Motor neuron (in vitro differentiated cells): ENCODE measurements at regions not wholly inside any gene's neighbourhood (a gene's known extent, or its start where the extent isn't known, plus 50 kb on each side); places are given as distances from the start of the nearest gene placed in this dataset.

Experiments used
- ATAC-seq, 8 experiments: fragments of 200-7000 bp; cut with Tn5 transposase; replicated peaks in 6 of 8; 2 replicates each; pipeline ENCODE4 v1.8.0; 2021; ENCODE audit warnings: mild to moderate bottlenecking in 8 of 8, moderate library complexity in 8 of 8
- H3K27ac ChIP-seq, 2 donors: fragments of 250-450 bp; sonication (Bioruptor Pico); 2 replicates each; pipeline ENCODE4 v1.9.0; 2021; ENCODE audit warnings: antibody characterized with exemption in 2 of 2, mild to moderate bottlenecking in 2 of 2, moderate library complexity in 1 of 2
- H3K4me1 ChIP-seq, 2 donors: fragments of 250-450 bp; sonication (Bioruptor Pico); replicated peaks in 1 of 2; 2 replicates each; pipeline ENCODE4 v1.6.1; 2021; ENCODE audit warnings: antibody characterized with exemption in 2 of 2, mild to moderate bottlenecking in 2 of 2, moderate library complexity in 1 of 2
- H3K4me3 ChIP-seq, 5 donors: fragments of 250-450 bp; sonication (Bioruptor Pico); 2 replicates each; pipeline ENCODE4 v1.9.0; 2021; ENCODE audit warnings: antibody characterized with exemption in 5 of 5, mild to moderate bottlenecking in 5 of 5, moderate library complexity in 4 of 5
- WGBS, 10 experiments: fragments of 450-650 bp; shearing (Covaris generic); methylation state at CpG; one replicate each; pipeline ENCODE4 v1.0.0; 2022; 5-methylcytosine and 5-hydroxymethylcytosine counted together
- in situ Hi-C, 9 experiments: fragments of 400-800 bp; cut with MboI; loops; one replicate each; pipeline ENCODE4 v1.15.0; 2021; ENCODE audit warnings: low sequenced_read_pairs in 9 of 9, low pct_unique_long_range_greater_than_20kb in 2 of 9; ENCODE audit not compliant: unreplicated experiment in 9 of 9

- H3K4me3 ChIP-seq = no peak overlapping the region
- no peak for ATAC-seq
- H3K4me1 ChIP-seq = no peaks in the 10 kb centered on the region
- in situ Hi-C loops = no loop called here
- 100% methylated on average over 1 of the region's 1 CpG; no CpG with 5 or more reads in 1 of the 10 experiments for WGBS, 10 experiments
- no peak overlapping the region for H3K27ac ChIP-seq
These were observed 804.8 kb upstream of the ZEB2 start for GRCh38 chr2:145324748-145325147.

- H3K27ac ChIP-seq = no peak overlapping the region
- WGBS, 10 experiments = 37 to 100% (median 83%) methylated on average over 1 to 2 of the region's 2 CpGs; no CpG with 5 or more reads in 1 of the 10 experiments
- H3K4me3 ChIP-seq = no peak overlapping the region
- no peak for ATAC-seq
- in situ Hi-C loops = no loop called here
- H3K4me1 ChIP-seq = no peaks in the 10 kb centered on the region
These were observed 803.6 kb upstream of the ZEB2 start for GRCh38 chr2:145323512-145323911.

- H3K4me3 ChIP-seq = no peak overlapping the region
- in situ Hi-C loops = no loop called here
- no peak for ATAC-seq
- 72 to 94% (median 90%) methylated on average over 1 to 2 of the region's 2 CpGs for WGBS, 10 experiments
- no peak overlapping the region for H3K27ac ChIP-seq
- no peaks in the 10 kb centered on the region for H3K4me1 ChIP-seq
These were observed 801.4 kb upstream of the ZEB2 start for GRCh38 chr2:145321344-145321743.

- in situ Hi-C loops = no loop called here
- Histone ChIP-seq H3K4me1 (no peaks in the 10 kb centered on the region), H3K27ac (no peak overlapping the region), H3K4me3 (no peak overlapping the region)
- 94 to 100% (median 100%) methylated on average over 1 of the region's 1 CpG; no CpG with 5 or more reads in 4 of the 10 experiments for WGBS, 10 experiments
- no peak for ATAC-seq
These were observed 796.6 kb upstream of the ZEB2 start for GRCh38 chr2:145316496-145316895.

- Histone ChIP-seq H3K27ac (no peak overlapping the region), H3K4me3 (no peak overlapping the region), H3K4me1 (no peaks in the 10 kb centered on the region)
- no peak for ATAC-seq
- in situ Hi-C loops = no loop called here
- 48 to 100% (median 72%) methylated on average over 1 to 3 of the region's 3 CpGs for WGBS, 10 experiments
These were observed 795.1 kb upstream of the ZEB2 start for GRCh38 chr2:145315053-145315452.

- ATAC-seq = peak in 3 of 8 experiments; percentile 52 to 76 (median 70)
- 21 to 100% (median 80%) methylated on average over 1 to 3 of the region's 3 CpGs; no CpG with 5 or more reads in 2 of the 10 experiments for WGBS, 10 experiments
- no peak overlapping the region for H3K4me3 ChIP-seq
- H3K27ac ChIP-seq = no peak overlapping the region
- H3K4me1 ChIP-seq = no peaks in the 10 kb centered on the region
- in situ Hi-C loops = no loop called here
These were observed 794.3 kb upstream of the ZEB2 start for GRCh38 chr2:145314119-145314633.

- Histone ChIP-seq H3K27ac (no peak overlapping the region), H3K4me3 (no peak overlapping the region), H3K4me1 (no peaks in the 10 kb centered on the region)
- in situ Hi-C loops = no loop called here
- ATAC-seq = no peak
- WGBS, 10 experiments = 67 to 100% (median 100%) methylated on average over 1 of the region's 1 CpG; no CpG with 5 or more reads in 2 of the 10 experiments
These were observed 786.0 kb upstream of the ZEB2 start for GRCh38 chr2:145305889-145306288.

- Histone ChIP-seq H3K27ac (no peak overlapping the region), H3K4me3 (no peak overlapping the region), H3K4me1 (peaks cover 0 to 3% of the 10 kb centered on the region in 2 donors)
- in situ Hi-C loops = no loop called here
- WGBS, 10 experiments = 30 to 100% (median 80%) methylated on average over 2 to 3 of the region's 3 CpGs; no CpG with 5 or more reads in 1 of the 10 experiments
- no peak for ATAC-seq
These were observed 784.6 kb upstream of the ZEB2 start for GRCh38 chr2:145304501-145304900.

GRCh38 chr2:145303536-145303935 is 783.6 kb upstream of the ZEB2 start:
- ATAC-seq = no peak
- peaks cover 0 to 8% of the 10 kb centered on the region in 2 donors for H3K4me1 ChIP-seq
- in situ Hi-C loops = no loop called here
- H3K27ac ChIP-seq = no peak overlapping the region
- no peak overlapping the region for H3K4me3 ChIP-seq
- WGBS, 10 experiments = 66 to 100% (median 85%) methylated on average over 1 to 2 of the region's 2 CpGs

GRCh38 chr2:145302886-145303285 is 783.0 kb upstream of the ZEB2 start:
- 11 to 100% (median 70%) methylated on average over 1 to 2 of the region's 2 CpGs; no CpG with 5 or more reads in 1 of the 10 experiments for WGBS, 10 experiments
- Histone ChIP-seq H3K27ac (no peak overlapping the region), H3K4me1 (peaks cover 0 to 8% of the 10 kb centered on the region in 2 donors), H3K4me3 (no peak overlapping the region)
- peak in 1 of 8 experiments; percentile 39 for ATAC-seq
- in situ Hi-C loops = no loop called here

GRCh38 chr2:145302451-145302850 is 782.5 kb upstream of the ZEB2 start:
- H3K4me3 ChIP-seq = no peak overlapping the region
- in situ Hi-C loops = no loop called here
- 73 to 100% (median 94%) methylated on average over 2 to 3 of the region's 3 CpGs for WGBS, 10 experiments
- ATAC-seq = no peak
- H3K4me1 ChIP-seq = peaks cover 0 to 8% of the 10 kb centered on the region in 2 donors
- no peak overlapping the region for H3K27ac ChIP-seq

- WGBS, 10 experiments = 43 to 91% (median 67%) methylated on average over 2 to 10 of the region's 10 CpGs
- in situ Hi-C loops = no loop called here
- H3K4me1 ChIP-seq = peaks cover 0 to 8% of the 10 kb centered on the region in 2 donors
- no peak overlapping the region for H3K27ac ChIP-seq
- H3K4me3 ChIP-seq = no peak overlapping the region
- ATAC-seq = peak in 5 of 8 experiments; percentile 52 to 89 (median 74)
These were observed 779.4 kb upstream of the ZEB2 start for GRCh38 chr2:145299368-145299767.

GRCh38 chr2:145292166-145292565 is 772.2 kb upstream of the ZEB2 start:
- in situ Hi-C loops = no loop called here
- no peak overlapping the region for H3K4me3 ChIP-seq
- peaks cover 0 to 4% of the 10 kb centered on the region in 2 donors for H3K4me1 ChIP-seq
- ATAC-seq = no peak
- H3K27ac ChIP-seq = no peak overlapping the region

GRCh38 chr2:145290986-145291385 is 771.1 kb upstream of the ZEB2 start:
- Histone ChIP-seq H3K4me3 (no peak overlapping the region), H3K27ac (no peak overlapping the region), H3K4me1 (peaks cover 0 to 8% of the 10 kb centered on the region in 2 donors)
- 20 to 100% (median 79%) methylated on average over 1 to 2 of the region's 2 CpGs; no CpG with 5 or more reads in 2 of the 10 experiments for WGBS, 10 experiments
- in situ Hi-C loops = no loop called here
- ATAC-seq = no peak
